GM18526 (cell line): ENCODE measurements at regions not wholly inside any gene's neighbourhood (a gene's known extent, or its start where the extent isn't known, plus 50 kb on each side); places are given as distances from the start of the nearest gene placed in this dataset.

Source experiments
- POLR2A ChIP-seq: IDR thresholded peaks from 3 replicates; pipeline ENCODE4 v1.6.1; 2011; ENCODE audit not compliant: insufficient read length; ENCODE audit errors: extremely low read depth

GRCh38 chr1:222290866-222291265, 257.0 kb downstream of the HHIPL2 start:
- TF ChIP-seq POLR2A = no peak

- no peak for TF ChIP-seq POLR2A
Observed at GRCh38 chr1:222288053-222288452, 259.9 kb downstream of the HHIPL2 start.

- no peak for TF ChIP-seq POLR2A
Observed at GRCh38 chr1:222286011-222286410, 261.9 kb downstream of the HHIPL2 start.

- no peak for TF ChIP-seq POLR2A
Observed at GRCh38 chr1:222285526-222285925, 262.4 kb downstream of the HHIPL2 start.

GRCh38 chr1:222284466-222284865, 263.4 kb downstream of the HHIPL2 start:
- TF ChIP-seq POLR2A = no peak

- TF ChIP-seq POLR2A = no peak
Observed at GRCh38 chr1:222283147-222283768, 264.6 kb downstream of the HHIPL2 start.

- TF ChIP-seq POLR2A = no peak
Observed at GRCh38 chr1:222279591-222279990, 268.3 kb downstream of the HHIPL2 start.

GRCh38 chr1:222278501-222278900, 269.4 kb downstream of the HHIPL2 start:
- TF ChIP-seq POLR2A = no peak

- TF ChIP-seq POLR2A = no peak
Observed at GRCh38 chr1:222275729-222276465, 272.0 kb downstream of the HHIPL2 start.

GRCh38 chr1:222275001-222275728, 272.7 kb downstream of the HHIPL2 start:
- no peak for TF ChIP-seq POLR2A

- no peak for TF ChIP-seq POLR2A
Observed at GRCh38 chr1:222266223-222267196, 281.4 kb downstream of the HHIPL2 start.

- TF ChIP-seq POLR2A = no peak
Observed at GRCh38 chr1:222263791-222264190, 284.1 kb downstream of the HHIPL2 start.

- no peak for TF ChIP-seq POLR2A
Observed at GRCh38 chr1:222257027-222257426, 290.9 kb downstream of the HHIPL2 start.

GRCh38 chr1:222256058-222256457, 291.8 kb downstream of the HHIPL2 start:
- TF ChIP-seq POLR2A = no peak

- no peak for TF ChIP-seq POLR2A
Observed at GRCh38 chr1:222252788-222253187, 295.1 kb downstream of the HHIPL2 start.
